ENCODE measurements at regions not wholly inside any gene's neighbourhood (a gene's known extent, or its start where the extent isn't known, plus 50 kb on each side); places are given as distances from the start of the nearest gene placed in this dataset.

DNA sequence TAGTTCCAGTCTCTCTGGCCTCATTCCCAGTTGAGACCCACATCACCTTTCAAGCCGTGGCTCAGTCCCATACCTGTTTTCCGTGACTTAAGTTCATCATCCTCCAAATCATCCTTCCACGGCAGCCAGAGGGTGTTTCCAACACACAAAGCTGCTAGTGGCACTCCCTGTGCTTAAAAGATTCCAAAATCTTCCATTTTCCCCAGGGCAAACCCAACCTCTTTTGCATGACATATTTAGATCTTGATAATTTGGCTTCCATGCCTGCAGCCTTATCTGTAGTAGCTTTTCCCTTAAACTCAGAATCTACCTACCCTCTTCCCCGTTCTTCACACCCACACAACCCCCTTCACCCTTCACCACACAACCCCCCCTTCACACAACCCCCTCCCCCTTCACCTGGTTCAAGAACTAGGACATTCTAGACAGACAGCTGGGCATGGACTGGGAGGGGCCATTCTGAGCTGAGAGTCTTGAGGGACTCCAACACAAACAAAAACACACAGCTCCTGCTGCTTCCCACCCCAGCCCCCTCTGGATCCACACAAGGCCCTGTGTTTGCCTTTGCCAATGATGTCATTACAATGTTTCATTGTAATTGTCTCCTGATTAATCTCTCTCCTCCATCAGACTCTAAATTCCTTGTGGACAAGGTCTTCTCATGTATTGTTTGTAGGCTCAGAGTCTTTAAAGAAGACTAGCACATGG is 268.2 kb downstream of the SH3GL2 start:
- H3K4me3 ChIP-seq (ENCODE audit: low read depth, low read length): no peak overlapping the region
- no peak for DNase-seq (ENCODE audit: low read depth)
- no peak for TF ChIP-seq CTCF (IDR thresholded peaks at IDR 0.05; ENCODE audit: low read depth, low read length, missing control alignments)

- no peak for TF ChIP-seq CTCF (IDR thresholded peaks at IDR 0.05; ENCODE audit: low read depth, low read length, missing control alignments)
- H3K4me3 ChIP-seq (ENCODE audit: low read depth, low read length): no peak overlapping the region
- no peak for DNase-seq (ENCODE audit: low read depth)
These were observed 269.0 kb downstream of the SH3GL2 start for GRCh38 chr9:17847908-17848307.

DNA sequence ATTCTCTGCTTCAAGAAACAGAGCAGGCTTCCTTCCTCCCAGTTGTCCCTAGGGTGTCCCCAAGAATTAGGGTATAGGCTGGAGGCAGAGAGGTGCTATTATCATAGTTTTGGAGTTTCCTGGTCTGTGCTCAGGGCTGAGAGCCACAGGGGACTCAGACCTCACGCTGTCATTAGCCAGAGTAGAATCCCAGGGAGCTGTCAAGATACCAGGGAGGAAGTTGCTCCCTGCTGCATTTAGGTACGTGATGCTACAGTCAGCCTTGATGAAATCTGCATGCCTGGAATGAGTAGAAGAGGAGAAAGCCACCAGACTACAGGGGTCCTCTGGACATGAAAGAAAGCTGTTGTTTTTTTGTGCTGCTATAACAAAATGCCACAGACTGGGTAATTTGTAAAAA is 273.2 kb downstream of the SH3GL2 start:
- no peak overlapping the region for H3K4me3 ChIP-seq (ENCODE audit: low read depth, low read length)
- TF ChIP-seq CTCF (IDR thresholded peaks at IDR 0.05; ENCODE audit: low read depth, low read length, missing control alignments): no peak
- DNase-seq (ENCODE audit: low read depth): no peak

DNA sequence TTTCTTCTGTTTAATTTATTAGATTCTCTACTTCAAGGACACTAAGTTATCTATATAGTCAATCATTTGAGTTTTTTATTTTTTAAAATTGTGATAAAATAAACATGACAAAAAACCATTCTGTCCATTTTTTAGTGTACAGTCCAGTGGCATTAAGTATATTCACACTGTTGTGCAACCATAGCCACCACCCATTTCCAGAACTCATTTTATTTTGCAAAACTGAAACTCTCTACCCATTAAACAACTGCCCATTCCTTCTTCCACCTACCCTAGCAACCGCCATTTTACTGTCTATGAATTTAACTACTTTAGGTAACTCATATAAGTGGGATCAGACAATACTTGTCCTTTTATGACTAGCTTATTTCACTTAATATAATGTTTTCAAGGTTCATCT is 275.6 kb downstream of the SH3GL2 start:
- no peak for DNase-seq (ENCODE audit: low read depth)
- no peak overlapping the region for H3K4me3 ChIP-seq (ENCODE audit: low read depth, low read length)
- TF ChIP-seq CTCF (IDR thresholded peaks at IDR 0.05; ENCODE audit: low read depth, low read length, missing control alignments): no peak

DNA sequence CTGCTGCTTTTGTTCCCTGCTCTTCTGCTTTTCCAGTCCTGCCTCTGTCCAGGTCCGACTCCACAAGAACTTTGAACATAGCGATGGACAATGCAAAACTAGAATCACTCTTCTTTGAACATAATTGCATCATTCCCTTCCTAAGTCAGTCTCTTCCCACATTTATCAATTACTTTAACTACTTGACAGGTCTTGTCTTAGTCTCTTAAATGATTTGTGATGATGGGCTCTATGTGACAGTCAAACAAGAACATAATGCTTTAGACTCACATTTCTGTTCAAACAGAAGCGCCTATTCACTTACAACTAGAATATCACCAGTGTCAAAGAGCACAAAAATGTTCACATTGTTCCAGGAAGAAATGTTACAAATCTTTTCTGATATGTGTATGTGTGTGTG is 278.1 kb downstream of the SH3GL2 start:
- TF ChIP-seq CTCF (IDR thresholded peaks at IDR 0.05; ENCODE audit: low read depth, low read length, missing control alignments): no peak
- no peak for DNase-seq (ENCODE audit: low read depth)
- no peak overlapping the region for H3K4me3 ChIP-seq (ENCODE audit: low read depth, low read length)

GRCh38 chr9:17859228-17859627 is 280.4 kb downstream of the SH3GL2 start:
- no peak for TF ChIP-seq CTCF (IDR thresholded peaks at IDR 0.05; ENCODE audit: low read depth, low read length, missing control alignments)
- no peak for DNase-seq (ENCODE audit: low read depth)
- no peak overlapping the region for H3K4me3 ChIP-seq (ENCODE audit: low read depth, low read length)

DNA sequence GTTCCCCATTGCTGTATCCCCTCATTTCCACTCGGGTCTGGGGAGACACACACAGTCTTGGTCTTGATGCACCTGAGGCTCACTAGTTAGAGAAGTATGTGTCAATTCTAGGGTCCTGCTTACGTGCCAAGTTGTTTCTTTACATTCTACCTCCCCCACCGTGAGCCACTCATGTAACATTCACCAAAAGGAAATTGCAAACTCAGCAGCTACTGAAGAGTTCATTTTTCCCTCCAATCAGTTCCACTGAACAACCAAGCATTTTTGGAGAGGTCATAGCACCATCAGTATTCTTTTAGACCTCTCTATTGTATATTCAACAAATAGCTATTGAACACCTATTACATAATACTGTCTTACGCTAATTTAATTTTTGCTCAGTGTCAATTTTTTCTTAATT is 281.1 kb downstream of the SH3GL2 start:
- no peak overlapping the region for H3K4me3 ChIP-seq (ENCODE audit: low read depth, low read length)
- no peak for TF ChIP-seq CTCF (IDR thresholded peaks at IDR 0.05; ENCODE audit: low read depth, low read length, missing control alignments)
- DNase-seq (ENCODE audit: low read depth): no peak
